ENCODE measurements at regions not wholly inside any gene's neighbourhood (a gene's known extent, or its start where the extent isn't known, plus 50 kb on each side); places are given as distances from the start of the nearest gene placed in this dataset.
"Not testable (repeated sequence)": the region's sequence is repeated elsewhere in the genome, so short reads cannot be mapped to it uniquely, and the experiment has no call there.

DNA sequence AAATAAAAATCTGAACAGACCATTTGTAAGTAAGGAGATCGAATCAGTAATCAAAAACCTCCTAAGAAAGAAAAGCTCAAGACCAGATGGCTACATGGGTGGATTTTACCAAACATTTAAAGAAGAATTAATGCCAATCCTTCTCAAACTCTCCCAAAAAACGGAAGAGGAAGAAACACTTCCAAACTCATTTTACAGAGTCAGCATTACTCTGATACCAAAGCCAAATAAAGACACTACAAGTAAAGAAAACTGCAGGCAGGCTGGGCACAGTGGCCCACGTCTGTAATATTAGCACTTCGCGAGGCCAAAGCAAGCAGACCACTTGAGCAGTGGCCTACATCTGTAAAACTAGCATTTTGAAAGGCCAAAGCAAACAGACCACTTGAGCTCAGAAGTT, 159.8 kb downstream of the DPY19L2 start:
- 80% methylated on average over 5 of the region's 5 CpGs for WGBS

DNA sequence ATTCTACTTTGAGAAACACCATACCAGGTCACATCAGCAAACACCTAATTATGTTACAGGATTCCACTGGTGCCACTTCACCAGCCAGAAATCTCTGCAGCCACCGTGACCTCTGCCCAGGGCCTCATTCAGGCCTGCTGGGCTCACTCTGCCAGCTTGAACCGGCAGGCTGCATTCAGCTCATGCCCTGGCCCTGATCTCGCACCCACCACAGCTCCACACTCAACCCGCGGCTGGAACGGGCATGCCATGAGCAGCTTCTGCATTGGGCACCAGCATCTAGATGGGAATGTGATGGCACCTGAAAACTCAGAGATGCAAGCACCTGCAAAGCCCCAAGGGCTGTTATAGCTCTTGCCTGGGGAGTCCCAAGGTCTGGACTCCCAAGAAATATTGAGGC, 168.7 kb downstream of the DPY19L2 start:
- Histone ChIP-seq H3K27ac (replicated peaks in 1 of 4) (no peak overlapping the region), H3K27me3 (no peaks in the 10 kb centered on the region), H3K4me3 (no peak overlapping the region), H3K4me1 (no peaks in the 10 kb centered on the region), H3K9me3 (peaks cover 0 to 5% (median 0%) of the 10 kb centered on the region in 4 donors), H3K36me3 (no peaks in the 10 kb centered on the region)
- no peak for TF ChIP-seq POLR2AphosphoS5 (IDR thresholded peaks at IDR 0.05)
- TF ChIP-seq, protein P1, sequence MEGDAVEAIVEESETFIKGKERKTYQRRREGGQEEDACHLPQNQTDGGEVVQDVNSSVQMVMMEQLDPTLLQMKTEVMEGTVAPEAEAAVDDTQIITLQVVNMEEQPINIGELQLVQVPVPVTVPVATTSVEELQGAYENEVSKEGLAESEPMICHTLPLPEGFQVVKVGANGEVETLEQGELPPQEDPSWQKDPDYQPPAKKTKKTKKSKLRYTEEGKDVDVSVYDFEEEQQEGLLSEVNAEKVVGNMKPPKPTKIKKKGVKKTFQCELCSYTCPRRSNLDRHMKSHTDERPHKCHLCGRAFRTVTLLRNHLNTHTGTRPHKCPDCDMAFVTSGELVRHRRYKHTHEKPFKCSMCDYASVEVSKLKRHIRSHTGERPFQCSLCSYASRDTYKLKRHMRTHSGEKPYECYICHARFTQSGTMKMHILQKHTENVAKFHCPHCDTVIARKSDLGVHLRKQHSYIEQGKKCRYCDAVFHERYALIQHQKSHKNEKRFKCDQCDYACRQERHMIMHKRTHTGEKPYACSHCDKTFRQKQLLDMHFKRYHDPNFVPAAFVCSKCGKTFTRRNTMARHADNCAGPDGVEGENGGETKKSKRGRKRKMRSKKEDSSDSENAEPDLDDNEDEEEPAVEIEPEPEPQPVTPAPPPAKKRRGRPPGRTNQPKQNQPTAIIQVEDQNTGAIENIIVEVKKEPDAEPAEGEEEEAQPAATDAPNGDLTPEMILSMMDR (IDR thresholded peaks at IDR 0.05): no peak
- 98% methylated on average over 5 of the region's 6 CpGs for WGBS
- intact Hi-C loops (cut with DNase I): no loop called here
- DNase-seq (ENCODE audit: extremely low spot score): no peak

More for the DNA sequence above, 159.8 kb downstream of the DPY19L2 start:
- no peak overlapping the region for H3K27ac ChIP-seq (replicated peaks in 1 of 4)
- no peaks in the 10 kb centered on the region for H3K27me3 ChIP-seq
- H3K4me3 ChIP-seq: no peak overlapping the region
- no peak for DNase-seq (ENCODE audit: extremely low spot score)
- H3K4me1 ChIP-seq: no peaks in the 10 kb centered on the region
- peaks cover 0 to 16% (median 1%) of the 10 kb centered on the region in 4 donors for H3K9me3 ChIP-seq
- intact Hi-C loops (cut with DNase I): no loop called here
- no peak for TF ChIP-seq POLR2AphosphoS5 (IDR thresholded peaks at IDR 0.05)
- TF ChIP-seq, protein P1 (IDR thresholded peaks at IDR 0.05): no peak
- no peak for TF ChIP-seq POLR2A (IDR thresholded peaks at IDR 0.05; ENCODE audit: low read depth)
- no peak for TF ChIP-seq EP300 (IDR thresholded peaks at IDR 0.05)
- H3K36me3 ChIP-seq: no peaks in the 10 kb centered on the region

DNA sequence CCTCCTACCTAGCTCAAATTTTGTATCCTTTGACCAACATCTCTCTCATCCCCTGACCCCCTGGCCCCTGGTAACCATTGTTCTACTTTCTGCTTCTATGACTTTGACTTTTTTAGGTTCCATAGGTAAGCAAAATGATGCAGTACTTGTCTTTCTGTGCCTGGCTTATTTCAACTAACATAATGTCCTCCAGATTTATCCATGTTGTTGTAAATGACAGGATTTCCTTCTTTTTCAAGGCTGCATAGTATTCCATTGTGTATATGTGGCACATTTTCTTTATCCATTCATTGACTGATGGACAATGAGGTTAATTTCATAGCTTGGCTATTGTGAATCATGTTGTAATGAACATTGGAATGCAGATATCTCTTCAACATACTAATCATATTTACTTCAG, 170.1 kb downstream of the DPY19L2 start:
- intact Hi-C loops (cut with DNase I): no loop called here
- Histone ChIP-seq H3K27ac (replicated peaks in 1 of 4) (no peak overlapping the region), H3K9me3 (peaks cover 0 to 5% (median 0%) of the 10 kb centered on the region in 4 donors)

DNA sequence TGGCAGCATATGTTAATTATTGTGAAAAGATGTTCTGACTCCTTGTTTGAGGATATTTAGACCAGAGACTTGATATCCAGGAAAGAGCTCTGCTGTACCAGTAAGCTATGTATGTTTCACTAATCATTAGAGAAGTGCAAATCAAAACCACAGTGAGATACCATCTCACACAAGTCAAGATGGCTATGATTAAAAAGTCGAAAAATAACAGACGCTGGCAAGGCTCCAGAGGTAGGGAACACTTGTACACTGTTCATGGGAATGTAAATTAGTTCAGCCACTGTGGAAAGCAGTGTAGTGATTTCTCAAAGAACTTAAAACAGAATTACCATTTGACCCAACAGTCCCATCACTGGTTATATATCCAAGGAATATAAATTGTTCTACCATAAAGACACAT, 171.6 kb downstream of the DPY19L2 start:
- H3K27me3 ChIP-seq: no peaks in the 10 kb centered on the region
- peaks cover 0 to 5% (median 0%) of the 10 kb centered on the region in 4 donors for H3K9me3 ChIP-seq
- no peak for TF ChIP-seq POLR2AphosphoS5 (IDR thresholded peaks at IDR 0.05)
- H3K36me3 ChIP-seq: no peaks in the 10 kb centered on the region
- intact Hi-C loops (cut with DNase I): no loop called here
- no peak overlapping the region for H3K27ac ChIP-seq (replicated peaks in 1 of 4)
- 75% methylated on average over 2 of the region's 2 CpGs for WGBS
- DNase-seq (ENCODE audit: extremely low spot score): no peak
- H3K4me3 ChIP-seq: no peak overlapping the region
- H3K4me1 ChIP-seq: no peaks in the 10 kb centered on the region

More for the DNA sequence above, 170.1 kb downstream of the DPY19L2 start:
- H3K27me3 ChIP-seq: no peaks in the 10 kb centered on the region
- H3K36me3 ChIP-seq: no peaks in the 10 kb centered on the region
- H3K4me3 ChIP-seq: no peak overlapping the region
- H3K4me1 ChIP-seq: no peaks in the 10 kb centered on the region
- no peak for DNase-seq (ENCODE audit: extremely low spot score)
- TF ChIP-seq POLR2AphosphoS5 (IDR thresholded peaks at IDR 0.05): no peak
- TF ChIP-seq, protein P1 (IDR thresholded peaks at IDR 0.05): no peak
- no peak for TF ChIP-seq EP300 (IDR thresholded peaks at IDR 0.05)
- TF ChIP-seq POLR2A (IDR thresholded peaks at IDR 0.05; ENCODE audit: low read depth): no peak

DNA sequence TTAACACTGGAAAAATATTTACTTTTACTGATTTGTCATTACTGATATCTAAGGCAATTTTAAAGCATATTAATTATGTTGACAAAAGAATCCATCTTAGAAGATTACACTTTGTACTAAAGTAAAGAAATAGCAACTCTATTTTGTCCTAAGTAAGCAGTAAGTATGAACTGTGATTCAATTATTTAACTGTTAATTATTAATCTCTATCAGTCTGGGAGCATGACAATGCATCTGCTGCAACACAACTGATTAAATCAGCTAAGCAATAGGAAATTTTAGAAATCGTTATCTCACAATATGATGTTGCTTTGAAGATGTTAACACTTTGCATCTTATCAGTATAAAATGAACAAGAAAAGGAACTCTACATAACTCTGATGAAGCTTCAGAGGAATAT, 172.3 kb downstream of the DPY19L2 start:
- no peak for TF ChIP-seq POLR2A (IDR thresholded peaks at IDR 0.05; ENCODE audit: low read depth)
- TF ChIP-seq, protein P1 (IDR thresholded peaks at IDR 0.05): no peak
- no peak for TF ChIP-seq EP300 (IDR thresholded peaks at IDR 0.05)
- TF ChIP-seq POLR2AphosphoS5 (IDR thresholded peaks at IDR 0.05): no peak
- 83% methylated on average over 1 of the region's 1 CpG for WGBS
- Histone ChIP-seq H3K27me3 (no peaks in the 10 kb centered on the region), H3K4me3 (no peak overlapping the region), H3K9me3 (peaks cover 0 to 5% (median 0%) of the 10 kb centered on the region in 4 donors), H3K27ac (replicated peaks in 1 of 4) (no peak overlapping the region), H3K4me1 (no peaks in the 10 kb centered on the region), H3K36me3 (no peaks in the 10 kb centered on the region)
- no peak for DNase-seq (ENCODE audit: extremely low spot score)
- intact Hi-C loops (cut with DNase I): no loop called here

DNA sequence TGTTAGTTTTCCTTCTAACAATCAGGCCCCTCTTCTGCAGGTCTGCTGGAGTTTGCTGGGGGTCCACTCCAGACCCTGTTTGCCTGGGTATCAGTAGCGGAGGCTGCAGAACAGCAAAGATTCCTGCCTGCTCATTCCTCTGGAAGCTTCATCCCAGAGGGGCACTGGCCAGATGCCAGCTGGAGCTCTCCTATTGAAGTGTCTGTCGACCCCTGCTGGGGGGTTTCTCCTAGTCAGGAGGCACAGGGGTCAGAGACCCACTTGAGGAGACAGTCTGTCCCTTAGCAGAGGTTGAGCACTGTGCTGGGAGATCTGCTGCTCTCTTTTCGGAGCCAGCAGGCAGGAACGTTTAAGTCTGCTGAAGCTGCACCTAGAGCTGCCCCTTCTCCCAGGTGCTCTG, 174.9 kb downstream of the DPY19L2 start:
- H3K27ac ChIP-seq (replicated peaks in 1 of 4); H3K27me3 ChIP-seq; DNase-seq (ENCODE audit: extremely low spot score); H3K4me3 ChIP-seq; intact Hi-C loops (cut with DNase I); H3K36me3 ChIP-seq; H3K9me3 ChIP-seq; H3K4me1 ChIP-seq: not testable (repeated sequence)
- WGBS: 74% methylated on average over 3 of the region's 4 CpGs
